ENCODE measurements at regions not wholly inside any gene's neighbourhood (a gene's known extent, or its start where the extent isn't known, plus 50 kb on each side); places are given as distances from the start of the nearest gene placed in this dataset.

- Histone ChIP-seq H3K27ac (no peak overlapping the region), H3K27me3 (no peaks in the 10 kb centered on the region), H3K4me1 (peaks cover 13% of the 10 kb centered on the region), H3K4me3 (no peak overlapping the region), H3K36me3 (replicated peaks in 1 of 2; ENCODE audit: insufficient read depth in 1 of 2, low read depth in 2 of 2) (no peaks in the 10 kb centered on the region), H3K9me3 (no peaks in the 10 kb centered on the region)
- DNase-seq = no peak
- ATAC-seq = no peak
- 0 to 60% methylated on average over 1 of the region's 1 CpG for WGBS, 2 donors
- TF ChIP-seq POLR2A (IDR thresholded peaks at IDR 0.05) (no peak), CTCF (IDR thresholded peaks at IDR 0.05) (no peak)
- intact Hi-C loops (cut with DNase I) = no loop called here
Observed at GRCh38 chr2:39615675-39616074, 50.0 kb upstream of the TMEM178A start.

All from body of pancreas (tissue), 4 donors.